ENCODE measurements at regions not wholly inside any gene's neighbourhood (a gene's known extent, or its start where the extent isn't known, plus 50 kb on each side); places are given as distances from the start of the nearest gene placed in this dataset.

GRCh38 chr4:152244659-152245058 is 291.2 kb downstream of the FBXW7 start:
- TF ChIP-seq CTCF (conservative IDR thresholded peaks at IDR 0.05 in 1 of 2, IDR thresholded peaks at IDR 0.05 in 1 of 2; ENCODE audit: extremely low read depth in 1 of 2, insufficient read depth in 1 of 2, low read depth in 1 of 2, low read length in 2 of 2) (no peak), EZH2 (IDR thresholded peaks at IDR 0.05; ENCODE audit: borderline replicate concordance, low read length) (no peak)
